Psoas muscle (tissue), 7 donors: ENCODE measurements at regions not wholly inside any gene's neighbourhood (a gene's known extent, or its start where the extent isn't known, plus 50 kb on each side); places are given as distances from the start of the nearest gene placed in this dataset.

Experiments used
- ATAC-seq, 4 donors: fragments of 200-7000 bp; cut with Tn5 transposase; one replicate each; pipeline ENCODE4 v1.9.1; 2020; ENCODE audit warnings: moderate library complexity in 3 of 4, mild to moderate bottlenecking in 2 of 4
- DNase-seq, 2 donors: peaks; one replicate each; pipeline ENCODE4 v3.0.0-alpha.2; 2020
- H3K27ac ChIP-seq: fragments of 200-600 bp; one replicate; pipeline ENCODE4 v1.8.0; 2022
- H3K27me3 ChIP-seq, 3 donors: fragments of 200-600 bp in 1 of 3; one replicate each; pipeline versions ENCODE4 v1.6.1 to v1.8.0; 2013 to 2022; ENCODE audit warnings: low read length in 2 of 3, mild to moderate bottlenecking in 2 of 3, moderate library complexity in 1 of 3; ENCODE audit not compliant: insufficient read depth in 3 of 3
- H3K36me3 ChIP-seq, 2 donors: fragments of 200-600 bp in 1 of 2; one replicate each; pipeline versions ENCODE4 v1.6.1 to v1.8.0; 2013 to 2022; ENCODE audit warnings: low read depth in 1 of 2, mild to moderate bottlenecking in 1 of 2, moderate library complexity in 1 of 2; ENCODE audit not compliant: insufficient read depth in 1 of 2
- H3K4me1 ChIP-seq: fragments of 200-600 bp; one replicate; pipeline ENCODE4 v1.8.0; 2022
- H3K4me3 ChIP-seq: fragments of 200-600 bp; one replicate; pipeline ENCODE4 v1.8.0; 2022; ENCODE audit warnings: mild to moderate bottlenecking
- H3K9me3 ChIP-seq: fragments of 200-600 bp; one replicate; pipeline ENCODE4 v1.8.0; 2022
- WGBS, 3 donors: extraction: QIAGEN DNeasy Blood & Tissue Kit; methylation state at CpG; one replicate each; pipeline versions ENCODE4 v1.1.6 to v1.1.7; 2013; 5-methylcytosine and 5-hydroxymethylcytosine counted together
- intact Hi-C, 2 donors: fragments of 100-400 bp; cut with DNase I; formaldehyde crosslinking; loops; one replicate each; pipeline versions ENCODE4 v1.11.0 to v1.14.2; 2022
- TF ChIP-seq, protein P1 (sequence below): fragments of 200-600 bp; IDR thresholded peaks from one replicate; pipeline ENCODE4 v1.8.0; 2022; ENCODE audit warnings: antibody characterized with exemption
- donor health status: healthy with polysubstance abuse.
- donor health status: DM: no; HTN: no; CAD: no; lungs with moderate emphysema.
- donor health status: Bipolar disorder and iron deficiency.
- donor health status: healthy.
- donor health status: DM: yes; HTN: yes; CAD: no.
- donor health status: DM: no; HTN: no; CAD: no.
- donor health status: DM: yes; HTN: yes; CAD: no.

DNA sequence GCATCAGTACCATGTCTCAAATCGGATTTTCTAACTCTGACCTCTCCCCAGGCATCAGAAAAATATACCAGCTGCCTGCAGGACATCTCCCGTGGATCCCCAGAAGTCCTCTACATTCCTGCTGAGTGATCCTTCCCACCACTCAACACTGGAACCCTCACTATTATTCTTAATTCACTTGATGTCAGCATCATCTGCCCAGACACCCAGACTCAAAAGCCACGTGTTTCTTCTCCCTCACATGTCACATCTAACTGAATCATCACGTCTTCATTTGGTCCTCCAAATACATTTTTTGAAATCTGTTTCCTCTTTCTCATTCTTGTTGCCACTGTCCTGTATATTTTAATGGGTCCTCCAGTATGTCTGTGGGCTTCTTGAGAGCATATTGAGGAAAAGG, 218.6 kb downstream of the HRH4 start:
- no peak for ATAC-seq
- TF ChIP-seq, protein P1, sequence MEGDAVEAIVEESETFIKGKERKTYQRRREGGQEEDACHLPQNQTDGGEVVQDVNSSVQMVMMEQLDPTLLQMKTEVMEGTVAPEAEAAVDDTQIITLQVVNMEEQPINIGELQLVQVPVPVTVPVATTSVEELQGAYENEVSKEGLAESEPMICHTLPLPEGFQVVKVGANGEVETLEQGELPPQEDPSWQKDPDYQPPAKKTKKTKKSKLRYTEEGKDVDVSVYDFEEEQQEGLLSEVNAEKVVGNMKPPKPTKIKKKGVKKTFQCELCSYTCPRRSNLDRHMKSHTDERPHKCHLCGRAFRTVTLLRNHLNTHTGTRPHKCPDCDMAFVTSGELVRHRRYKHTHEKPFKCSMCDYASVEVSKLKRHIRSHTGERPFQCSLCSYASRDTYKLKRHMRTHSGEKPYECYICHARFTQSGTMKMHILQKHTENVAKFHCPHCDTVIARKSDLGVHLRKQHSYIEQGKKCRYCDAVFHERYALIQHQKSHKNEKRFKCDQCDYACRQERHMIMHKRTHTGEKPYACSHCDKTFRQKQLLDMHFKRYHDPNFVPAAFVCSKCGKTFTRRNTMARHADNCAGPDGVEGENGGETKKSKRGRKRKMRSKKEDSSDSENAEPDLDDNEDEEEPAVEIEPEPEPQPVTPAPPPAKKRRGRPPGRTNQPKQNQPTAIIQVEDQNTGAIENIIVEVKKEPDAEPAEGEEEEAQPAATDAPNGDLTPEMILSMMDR: no peak
- no peaks in the 10 kb centered on the region for H3K36me3 ChIP-seq
- H3K4me1 ChIP-seq: no peaks in the 10 kb centered on the region
- DNase-seq: no peak
- H3K4me3 ChIP-seq: no peak overlapping the region
- intact Hi-C loops: no loop called here
- H3K27ac ChIP-seq: no peak overlapping the region
- H3K9me3 ChIP-seq: no peaks in the 10 kb centered on the region
- 59 to 66% (median 61%) methylated on average over 4 of the region's 4 CpGs for WGBS, 3 donors
- H3K27me3 ChIP-seq: peaks cover 0 to 2% (median 0%) of the 10 kb centered on the region in 3 donors

- Histone ChIP-seq H3K9me3 (no peaks in the 10 kb centered on the region), H3K4me1 (no peaks in the 10 kb centered on the region), H3K27ac (no peak overlapping the region), H3K27me3 (no peaks in the 10 kb centered on the region), H3K36me3 (no peaks in the 10 kb centered on the region), H3K4me3 (no peak overlapping the region)
- ATAC-seq: no peak
- no peak for DNase-seq
- TF ChIP-seq, protein P1: no peak
- intact Hi-C loops: no loop called here
- 78 to 92% (median 89%) methylated on average over 1 of the region's 1 CpG for WGBS, 3 donors
These were observed 223.5 kb downstream of the HRH4 start for GRCh38 chr18:24683925-24684324.

- Histone ChIP-seq H3K36me3 (no peaks in the 10 kb centered on the region), H3K4me1 (no peaks in the 10 kb centered on the region), H3K27ac (no peak overlapping the region), H3K4me3 (no peak overlapping the region), H3K27me3 (no peaks in the 10 kb centered on the region), H3K9me3 (no peaks in the 10 kb centered on the region)
- DNase-seq: no peak
- intact Hi-C loops: no loop called here
- no peak for ATAC-seq
- WGBS, 3 donors: 67 to 86% (median 80%) methylated on average over 5 of the region's 5 CpGs
- TF ChIP-seq, protein P1: no peak
These were observed 225.0 kb downstream of the HRH4 start for GRCh38 chr18:24685254-24685959.

GRCh38 chr18:24695168-24695567, 234.7 kb downstream of the HRH4 start:
- H3K36me3 ChIP-seq: no peaks in the 10 kb centered on the region
- TF ChIP-seq, protein P1: no peak
- no peaks in the 10 kb centered on the region for H3K4me1 ChIP-seq
- 22 to 40% (median 32%) methylated on average over 3 of the region's 3 CpGs for WGBS, 3 donors
- intact Hi-C loops: no loop called here
- no peak overlapping the region for H3K27ac ChIP-seq
- H3K27me3 ChIP-seq: no peaks in the 10 kb centered on the region
- H3K9me3 ChIP-seq: no peaks in the 10 kb centered on the region
- no peak overlapping the region for H3K4me3 ChIP-seq
- no peak for ATAC-seq
- DNase-seq: no peak

DNA sequence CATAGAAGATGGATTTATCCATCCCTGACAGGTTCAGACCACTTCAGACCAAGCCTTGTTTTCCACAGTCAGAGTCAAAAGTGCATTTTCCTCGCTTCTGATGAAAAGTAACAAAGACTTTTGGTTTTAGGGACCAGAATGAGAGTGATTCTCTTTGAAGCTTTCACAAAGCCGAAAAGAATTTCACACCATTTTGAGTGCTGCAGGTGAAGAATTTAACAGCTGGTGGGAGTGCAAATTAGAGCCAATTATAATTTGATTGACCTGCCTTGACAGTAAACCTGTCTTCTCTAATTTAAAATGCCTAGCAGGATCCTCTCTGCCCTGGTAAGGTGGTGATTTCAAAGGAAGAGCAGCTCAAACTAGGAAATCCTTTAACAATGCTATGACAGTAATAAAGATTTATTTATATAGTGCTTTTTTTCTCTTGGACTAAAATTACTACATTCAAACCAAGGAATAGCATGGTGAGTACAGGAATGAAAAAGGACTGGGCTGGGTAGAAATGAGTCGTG, 241.6 kb downstream of the HRH4 start:
- H3K4me1 ChIP-seq: no peaks in the 10 kb centered on the region
- no peaks in the 10 kb centered on the region for H3K36me3 ChIP-seq
- TF ChIP-seq, protein P1: no peak
- ATAC-seq: no peak
- H3K27me3 ChIP-seq: no peaks in the 10 kb centered on the region
- no peak for DNase-seq
- H3K27ac ChIP-seq: no peak overlapping the region
- 51 to 56% (median 54%) methylated on average over 3 of the region's 3 CpGs for WGBS, 3 donors
- intact Hi-C loops: no loop called here
- H3K4me3 ChIP-seq: no peak overlapping the region
- H3K9me3 ChIP-seq: no peaks in the 10 kb centered on the region
